Fibroblast of mammary gland (primary cell): ENCODE measurements at regions not wholly inside any gene's neighbourhood (a gene's known extent, or its start where the extent isn't known, plus 50 kb on each side); places are given as distances from the start of the nearest gene placed in this dataset.
"Not testable (repeated sequence)": the region's sequence is repeated elsewhere in the genome, so short reads cannot be mapped to it uniquely, and the experiment has no call there.

Experiments
- DNase-seq: peaks from one replicate; pipeline ENCODE4 v3.0.0-alpha.2; 2010; ENCODE audit warnings: low read depth
- H3K4me3 ChIP-seq: 2 replicates; pipeline ENCODE4 v1.5.1; 2011; ENCODE audit warnings: low read depth, mild to moderate bottlenecking, low read length, moderate library complexity; ENCODE audit not compliant: control insufficient read depth
- TF ChIP-seq, protein P1 (sequence below): conservative IDR thresholded peaks from 2 replicates; pipeline ENCODE4 v1.5.1; 2011; ENCODE audit warnings: low read depth, low read length, inconsistent platforms; ENCODE audit not compliant: control insufficient read depth, insufficient read depth

GRCh38 chr3:153503873-153504272 is 341.8 kb downstream of the RAP2B start:
- DNase-seq = peak; percentile 30
- H3K4me3 ChIP-seq = no peak overlapping the region
- TF ChIP-seq, protein P1, sequence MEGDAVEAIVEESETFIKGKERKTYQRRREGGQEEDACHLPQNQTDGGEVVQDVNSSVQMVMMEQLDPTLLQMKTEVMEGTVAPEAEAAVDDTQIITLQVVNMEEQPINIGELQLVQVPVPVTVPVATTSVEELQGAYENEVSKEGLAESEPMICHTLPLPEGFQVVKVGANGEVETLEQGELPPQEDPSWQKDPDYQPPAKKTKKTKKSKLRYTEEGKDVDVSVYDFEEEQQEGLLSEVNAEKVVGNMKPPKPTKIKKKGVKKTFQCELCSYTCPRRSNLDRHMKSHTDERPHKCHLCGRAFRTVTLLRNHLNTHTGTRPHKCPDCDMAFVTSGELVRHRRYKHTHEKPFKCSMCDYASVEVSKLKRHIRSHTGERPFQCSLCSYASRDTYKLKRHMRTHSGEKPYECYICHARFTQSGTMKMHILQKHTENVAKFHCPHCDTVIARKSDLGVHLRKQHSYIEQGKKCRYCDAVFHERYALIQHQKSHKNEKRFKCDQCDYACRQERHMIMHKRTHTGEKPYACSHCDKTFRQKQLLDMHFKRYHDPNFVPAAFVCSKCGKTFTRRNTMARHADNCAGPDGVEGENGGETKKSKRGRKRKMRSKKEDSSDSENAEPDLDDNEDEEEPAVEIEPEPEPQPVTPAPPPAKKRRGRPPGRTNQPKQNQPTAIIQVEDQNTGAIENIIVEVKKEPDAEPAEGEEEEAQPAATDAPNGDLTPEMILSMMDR = no peak

DNA sequence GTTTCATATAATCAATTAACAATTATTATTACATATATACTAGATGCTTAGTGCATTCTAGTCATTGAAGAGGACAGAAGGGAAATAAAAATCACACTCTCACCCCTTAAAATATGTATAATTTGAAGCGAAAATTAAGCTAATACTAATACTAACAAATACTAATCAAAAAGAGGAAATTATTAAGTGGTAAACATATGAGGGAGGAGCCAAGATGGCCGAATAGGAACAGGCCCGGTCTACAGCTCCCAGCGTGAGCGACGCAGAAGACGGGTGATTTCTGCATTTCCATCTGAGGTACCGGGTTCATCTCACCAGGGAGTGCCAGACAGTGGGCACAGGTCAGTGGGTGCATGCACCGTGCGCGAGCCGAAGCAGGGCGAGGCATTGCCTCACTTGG is 344.2 kb downstream of the RAP2B start:
- not testable (repeated sequence) for H3K4me3 ChIP-seq, DNase-seq

GRCh38 chr3:153506686-153507085 is 344.7 kb downstream of the RAP2B start:
- not testable (repeated sequence) for DNase-seq

DNA sequence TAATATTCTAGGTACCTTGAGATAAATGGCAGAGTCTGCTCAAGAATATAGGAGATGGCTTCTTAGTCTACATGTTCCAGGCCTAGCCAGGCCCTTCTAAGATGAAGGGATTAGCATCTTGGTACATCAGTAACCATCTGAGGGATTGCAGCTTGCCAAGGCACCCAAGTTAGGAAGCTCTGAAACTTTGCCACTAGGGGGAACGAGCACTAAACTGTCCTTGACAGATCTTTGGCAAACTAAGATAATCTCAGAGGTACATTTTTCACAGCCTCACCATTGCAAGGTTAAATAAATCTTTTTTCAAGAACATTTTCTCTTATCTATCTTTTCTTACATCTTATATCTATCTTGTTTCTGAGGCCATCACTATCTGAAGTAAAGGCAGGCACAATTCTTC is 351.2 kb downstream of the RAP2B start:
- peak; percentile 23 for DNase-seq

More at GRCh38 chr3:153506686-153507085, 344.7 kb downstream of the RAP2B start:
- not testable (repeated sequence) for H3K4me3 ChIP-seq

DNA sequence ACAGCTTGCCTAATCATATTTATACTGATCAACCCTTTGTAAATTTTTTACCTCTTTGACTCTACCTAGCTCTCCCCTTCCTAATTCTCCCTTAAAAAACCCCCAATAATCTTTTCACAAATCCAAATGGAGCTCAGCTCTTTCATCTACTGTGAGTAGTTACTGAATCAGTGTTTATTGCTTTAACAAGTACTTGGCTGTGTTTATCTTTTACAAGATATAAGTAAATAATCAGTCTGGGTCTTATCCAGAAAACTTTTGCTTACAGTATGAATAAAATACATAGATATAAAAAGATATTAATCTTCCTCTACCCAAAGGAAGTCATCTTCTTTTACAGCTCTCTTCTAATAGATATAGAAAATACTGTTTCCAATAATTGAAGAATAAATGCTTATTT is 366.4 kb downstream of the RAP2B start:
- no peak for DNase-seq
- TF ChIP-seq, protein P1 = no peak
- H3K4me3 ChIP-seq = no peak overlapping the region

More for the DNA sequence above, 351.2 kb downstream of the RAP2B start:
- no peak overlapping the region for H3K4me3 ChIP-seq
- TF ChIP-seq, protein P1 = peak; percentile 38

GRCh38 chr3:153539263-153539662 is 377.2 kb downstream of the RAP2B start:
- no peak for DNase-seq
- no peak overlapping the region for H3K4me3 ChIP-seq
- TF ChIP-seq, protein P1 = no peak

GRCh38 chr3:153545471-153545870 is 383.4 kb downstream of the RAP2B start:
- DNase-seq = no peak
- TF ChIP-seq, protein P1 = no peak
- H3K4me3 ChIP-seq = no peak overlapping the region

DNA sequence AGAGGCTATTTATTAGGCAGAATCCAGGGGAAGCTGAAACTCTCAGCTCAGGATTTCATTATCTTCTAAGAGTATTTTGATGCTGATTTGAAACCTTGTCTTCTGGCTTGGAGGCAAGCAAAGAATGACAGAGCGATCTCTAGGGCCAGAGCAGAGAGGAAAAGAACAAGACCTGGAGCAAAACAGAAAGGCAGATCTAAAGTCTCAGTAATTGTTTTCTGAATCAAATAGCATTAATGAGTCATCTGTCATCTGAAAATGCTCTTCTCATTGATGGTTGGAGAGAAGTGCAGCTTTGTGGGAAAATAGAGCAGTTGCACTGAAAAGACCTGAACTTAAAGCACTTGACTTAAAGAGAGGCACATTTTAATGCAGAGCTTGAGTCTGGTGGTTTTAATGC is 385.9 kb downstream of the RAP2B start:
- TF ChIP-seq, protein P1 = no peak
- no peak overlapping the region for H3K4me3 ChIP-seq
- DNase-seq = no peak

DNA sequence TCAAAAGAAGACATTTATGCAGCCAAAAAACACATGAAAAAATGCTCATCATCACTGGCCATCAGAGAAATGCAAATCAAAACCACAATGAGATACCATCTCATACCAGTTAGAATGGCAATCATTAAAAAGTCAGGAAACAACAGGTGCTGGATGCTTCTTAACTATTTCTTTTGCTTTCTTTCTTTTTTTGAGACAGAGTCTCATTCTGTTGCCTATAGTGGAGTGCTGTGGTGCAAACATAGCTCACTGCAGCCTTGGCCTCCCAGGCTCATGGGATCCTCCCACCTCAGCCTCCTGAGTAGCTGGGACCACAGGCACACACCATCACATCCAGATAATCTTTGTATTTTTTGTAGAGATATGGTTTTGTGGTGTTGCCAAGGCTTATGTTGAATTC is 387.7 kb downstream of the RAP2B start:
- not testable (repeated sequence) for DNase-seq

More for the DNA sequence above, 387.7 kb downstream of the RAP2B start:
- not testable (repeated sequence) for H3K4me3 ChIP-seq
